ENCODE measurements at regions not wholly inside any gene's neighbourhood (a gene's known extent, or its start where the extent isn't known, plus 50 kb on each side); places are given as distances from the start of the nearest gene placed in this dataset.

DNA sequence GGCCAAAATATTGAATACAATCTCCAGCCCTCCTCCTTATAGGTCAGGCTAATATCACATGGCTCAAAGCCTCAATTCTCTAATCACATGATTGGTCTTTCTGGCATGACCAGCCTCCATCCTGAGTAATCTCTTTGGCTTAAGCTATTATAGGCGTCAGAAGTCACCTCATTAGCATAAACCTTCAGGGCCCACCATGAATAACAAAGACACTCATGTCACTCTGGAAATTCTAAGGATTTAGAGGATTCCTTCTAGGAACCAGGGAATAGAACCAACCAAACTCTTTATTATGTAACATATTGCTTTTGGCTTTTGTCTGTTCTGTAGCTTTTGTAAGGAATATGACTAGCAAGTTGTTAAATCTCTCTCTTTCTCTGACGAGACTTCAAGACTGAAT is 109.2 kb upstream of the IGFBP7 start:
- TF ChIP-seq, protein P1, sequence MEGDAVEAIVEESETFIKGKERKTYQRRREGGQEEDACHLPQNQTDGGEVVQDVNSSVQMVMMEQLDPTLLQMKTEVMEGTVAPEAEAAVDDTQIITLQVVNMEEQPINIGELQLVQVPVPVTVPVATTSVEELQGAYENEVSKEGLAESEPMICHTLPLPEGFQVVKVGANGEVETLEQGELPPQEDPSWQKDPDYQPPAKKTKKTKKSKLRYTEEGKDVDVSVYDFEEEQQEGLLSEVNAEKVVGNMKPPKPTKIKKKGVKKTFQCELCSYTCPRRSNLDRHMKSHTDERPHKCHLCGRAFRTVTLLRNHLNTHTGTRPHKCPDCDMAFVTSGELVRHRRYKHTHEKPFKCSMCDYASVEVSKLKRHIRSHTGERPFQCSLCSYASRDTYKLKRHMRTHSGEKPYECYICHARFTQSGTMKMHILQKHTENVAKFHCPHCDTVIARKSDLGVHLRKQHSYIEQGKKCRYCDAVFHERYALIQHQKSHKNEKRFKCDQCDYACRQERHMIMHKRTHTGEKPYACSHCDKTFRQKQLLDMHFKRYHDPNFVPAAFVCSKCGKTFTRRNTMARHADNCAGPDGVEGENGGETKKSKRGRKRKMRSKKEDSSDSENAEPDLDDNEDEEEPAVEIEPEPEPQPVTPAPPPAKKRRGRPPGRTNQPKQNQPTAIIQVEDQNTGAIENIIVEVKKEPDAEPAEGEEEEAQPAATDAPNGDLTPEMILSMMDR (IDR thresholded peaks at IDR 0.05) = no peak
- TF ChIP-seq POLR2AphosphoS5 (IDR thresholded peaks at IDR 0.05; ENCODE audit: insufficient read depth in 1 of 2, low read depth in 1 of 2) = no peak
